Calu3 (cell line): ENCODE measurements at regions not wholly inside any gene's neighbourhood (a gene's known extent, or its start where the extent isn't known, plus 50 kb on each side); places are given as distances from the start of the nearest gene placed in this dataset.

ENCODE experiments used
- BruUV-seq: library from RNA; stranded (reverse); fragments of 400-500 nt; replicated peaks from 2 replicates; lab custom pipeline; 2021; lab: Mats Ljungman, UMichigan
- CTCF ChIA-PET: fragments of 300-600 bp; sonication (Branson Sonifier 250); formaldehyde crosslinking; loops from one replicate; lab custom pipeline; 2022; ENCODE audit warnings: antibody characterized with exemption; lab: Charles Lee
- DNase-seq: peaks from one replicate; pipeline ENCODE4 v3.0.0; 2022
- H3K27ac Mint-ChIP-seq: one replicate; pipeline ENCODE4 v1.8.0; 2022; ENCODE audit warnings: mixed read lengths; ENCODE audit not compliant: unreplicated experiment
- H3K27me3 Mint-ChIP-seq: one replicate; pipeline ENCODE4 v1.8.0; 2022; ENCODE audit warnings: mixed read lengths; ENCODE audit not compliant: unreplicated experiment
- H3K36me3 Mint-ChIP-seq: one replicate; pipeline ENCODE4 v1.8.0; 2022; ENCODE audit warnings: mild to moderate bottlenecking, moderate library complexity, mixed read lengths; ENCODE audit not compliant: insufficient read depth, unreplicated experiment
- H3K4me1 Mint-ChIP-seq: one replicate; pipeline ENCODE4 v1.8.0; 2022; ENCODE audit warnings: mild to moderate bottlenecking, low read depth, mixed read lengths; ENCODE audit not compliant: unreplicated experiment
- H3K4me3 Mint-ChIP-seq: one replicate; pipeline ENCODE4 v1.8.0; 2022; ENCODE audit warnings: mild to moderate bottlenecking, low read depth, moderate library complexity, mixed read lengths; ENCODE audit not compliant: unreplicated experiment
- H3K9me3 Mint-ChIP-seq: one replicate; pipeline ENCODE4 v1.8.0; 2022; ENCODE audit warnings: low read depth, mixed read lengths; ENCODE audit not compliant: unreplicated experiment
- CTCF ChIP-seq: fragments of 200-600 bp; IDR thresholded peaks from one replicate; pipeline ENCODE4 v1.8.0; 2022; ENCODE audit warnings: antibody characterized with exemption; ENCODE audit not compliant: unreplicated experiment
- intact Hi-C: fragments of 100-400 bp; cut with micrococcal nuclease; formaldehyde crosslinking; loops from one replicate; pipeline ENCODE4 v1.10.0; 2022; ENCODE audit not compliant: unreplicated experiment

- Mint-ChIP-seq H3K36me3 (no peaks in the 10 kb centered on the region), H3K4me1 (no peaks in the 10 kb centered on the region), H3K27me3 (no peaks in the 10 kb centered on the region), H3K9me3 (peaks cover 10% of the 10 kb centered on the region), H3K27ac (no peak overlapping the region), H3K4me3 (no peak overlapping the region)
- intact Hi-C loops, result no loop called here
- DNase-seq, result no peak
- CTCF ChIA-PET, result no interaction called here
- no TSS peak for BruUV-seq
- TF ChIP-seq CTCF, result no peak
Measured at GRCh38 chr11:115774756-115775155, 270.5 kb upstream of the CADM1 start.

GRCh38 chr11:115769891-115770290 lies 265.7 kb upstream of the CADM1 start:
- no peak for DNase-seq
- no peak overlapping the region for H3K27ac Mint-ChIP-seq
- intact Hi-C loops, result no loop called here
- no peak for TF ChIP-seq CTCF
- peaks cover 13% of the 10 kb centered on the region for H3K9me3 Mint-ChIP-seq
- H3K4me1 Mint-ChIP-seq, result no peaks in the 10 kb centered on the region
- H3K27me3 Mint-ChIP-seq, result no peaks in the 10 kb centered on the region
- no peaks in the 10 kb centered on the region for H3K36me3 Mint-ChIP-seq
- H3K4me3 Mint-ChIP-seq, result no peak overlapping the region
- CTCF ChIA-PET, result no interaction called here
- no TSS peak for BruUV-seq

- H3K27me3 Mint-ChIP-seq, result no peaks in the 10 kb centered on the region
- H3K4me3 Mint-ChIP-seq, result no peak overlapping the region
- DNase-seq, result no peak
- CTCF ChIA-PET, result no interaction called here
- no peak for TF ChIP-seq CTCF
- no TSS peak for BruUV-seq
- no peak overlapping the region for H3K27ac Mint-ChIP-seq
- peaks cover 13% of the 10 kb centered on the region for H3K9me3 Mint-ChIP-seq
- no peaks in the 10 kb centered on the region for H3K36me3 Mint-ChIP-seq
- intact Hi-C loops, result no loop called here
- H3K4me1 Mint-ChIP-seq, result no peaks in the 10 kb centered on the region
Measured at GRCh38 chr11:115767883-115768282, 263.7 kb upstream of the CADM1 start.

- no peaks in the 10 kb centered on the region for H3K27me3 Mint-ChIP-seq
- CTCF ChIA-PET, result no interaction called here
- no peak overlapping the region for H3K27ac Mint-ChIP-seq
- TF ChIP-seq CTCF, result no peak
- no peak for DNase-seq
- no peaks in the 10 kb centered on the region for H3K36me3 Mint-ChIP-seq
- intact Hi-C loops, result no loop called here
- H3K4me1 Mint-ChIP-seq, result no peaks in the 10 kb centered on the region
- H3K9me3 Mint-ChIP-seq, result peaks cover 15% of the 10 kb centered on the region
- BruUV-seq, result no TSS peak
- H3K4me3 Mint-ChIP-seq, result no peak overlapping the region
Measured at GRCh38 chr11:115767047-115767802, 263.0 kb upstream of the CADM1 start.
